WTC11 (cell line): ENCODE measurements at regions not wholly inside any gene's neighbourhood (a gene's known extent, or its start where the extent isn't known, plus 50 kb on each side); places are given as distances from the start of the nearest gene placed in this dataset.

ENCODE experiments used
- ATAC-seq: fragments of 200-7000 bp; cut with Tn5 transposase; 2 replicates; pipeline ENCODE4 v1.10.0; 2021; ENCODE audit warnings: mild to moderate bottlenecking, moderate library complexity
- CTCF ChIA-PET: fragments of 300-600 bp; sonication (Branson Sonifier 250); formaldehyde crosslinking; loops from one replicate; lab custom pipeline; 2021; ENCODE audit warnings: antibody characterized with exemption; lab: Charles Lee
- POLR2A ChIA-PET: fragments of 350-600 bp; sonication (Branson Sonifier 250); formaldehyde crosslinking; loops from one replicate; lab custom pipeline; 2021; ENCODE audit warnings: antibody characterized with exemption; lab: Charles Lee
- DNase-seq: peaks from one replicate; pipeline ENCODE4 v3.0.0; 2021; ENCODE audit warnings: low spot score
- H3K27ac Mint-ChIP-seq: 2 replicates; pipeline ENCODE4 v1.8.0; 2021; ENCODE audit warnings: mixed read lengths
- H3K27me3 Mint-ChIP-seq: 2 replicates; pipeline ENCODE4 v1.8.0; 2021; ENCODE audit warnings: low read depth, mild to moderate bottlenecking, moderate library complexity, mixed read lengths
- H3K36me3 Mint-ChIP-seq: 2 replicates; pipeline ENCODE4 v1.8.0; 2021; ENCODE audit warnings: mixed read lengths
- H3K4me1 Mint-ChIP-seq: 2 replicates; pipeline ENCODE4 v1.8.0; 2022; ENCODE audit warnings: mixed read lengths
- H3K4me3 Mint-ChIP-seq: 2 replicates; pipeline ENCODE4 v1.8.0; 2021; ENCODE audit warnings: mild to moderate bottlenecking, moderate library complexity, mixed read lengths
- H3K9me3 Mint-ChIP-seq: 2 replicates; pipeline ENCODE4 v1.8.0; 2021; ENCODE audit warnings: mixed read lengths
- JUN ChIP-seq: sonication (generic); formaldehyde crosslinking; IDR thresholded peaks from 2 replicates; pipeline ENCODE4 v1.8.0; 2023; ENCODE audit warnings: mild to moderate bottlenecking, missing genetic modification reagents
- KAT7 ChIP-seq: sonication (generic); formaldehyde crosslinking; IDR thresholded peaks from 2 replicates; pipeline ENCODE4 v1.8.1; 2023; ENCODE audit warnings: missing genetic modification reagents, mild to moderate bottlenecking, borderline replicate concordance
- MYBL2 ChIP-seq: sonication (generic); formaldehyde crosslinking; IDR thresholded peaks from 2 replicates; pipeline ENCODE4 v1.8.1; 2023; ENCODE audit warnings: mild to moderate bottlenecking, moderate library complexity, missing genetic modification reagents
- NFATC4 ChIP-seq: fragments of 250-450 bp; sonication (Bioruptor Pico); IDR thresholded peaks from 2 replicates; pipeline ENCODE4 v1.9.0; 2021; ENCODE audit warnings: mild to moderate bottlenecking
- NR1H2 ChIP-seq: sonication (generic); formaldehyde crosslinking; IDR thresholded peaks from 2 replicates; pipeline ENCODE4 v1.9.0; 2021; ENCODE audit warnings: mild to moderate bottlenecking, moderate library complexity, missing genetic modification reagents
- NR2C2 ChIP-seq: sonication (generic); formaldehyde crosslinking; IDR thresholded peaks from 2 replicates; pipeline ENCODE4 v1.8.0; 2022; ENCODE audit warnings: mild to moderate bottlenecking, missing genetic modification reagents
- RORB ChIP-seq: fragments of 250-450 bp; sonication (Bioruptor Pico); IDR thresholded peaks from 2 replicates; pipeline ENCODE4 v1.9.0; 2021; ENCODE audit warnings: mild to moderate bottlenecking
- SMAD4 ChIP-seq: sonication (generic); formaldehyde crosslinking; IDR thresholded peaks from 2 replicates; pipeline ENCODE4 v1.8.0; 2022; ENCODE audit warnings: mild to moderate bottlenecking, missing genetic modification reagents
- SP1 ChIP-seq: sonication (generic); formaldehyde crosslinking; conservative IDR thresholded peaks from 2 replicates; pipeline ENCODE4 v1.8.1; 2022; ENCODE audit warnings: missing genetic modification reagents
- ZNF121 ChIP-seq: sonication (generic); formaldehyde crosslinking; IDR thresholded peaks from 2 replicates; pipeline ENCODE4 v1.8.0; 2023; ENCODE audit warnings: missing genetic modification reagents
- ZNF232 ChIP-seq: sonication (generic); formaldehyde crosslinking; IDR thresholded peaks from 2 replicates; pipeline ENCODE4 v1.8.0; 2022; ENCODE audit warnings: mild to moderate bottlenecking, missing genetic modification reagents
- ZNF416 ChIP-seq: fragments of 250-450 bp; sonication (Bioruptor Pico); IDR thresholded peaks from 2 replicates; pipeline ENCODE4 v1.9.0; 2021; ENCODE audit warnings: mild to moderate bottlenecking, inconsistent platforms
- ZNF671 ChIP-seq: fragments of 250-450 bp; sonication (Bioruptor Pico); IDR thresholded peaks from 2 replicates; pipeline ENCODE4 v1.8.0; 2021; ENCODE audit warnings: mild to moderate bottlenecking
- TF ChIP-seq, protein P1 (sequence below): sonication (generic); formaldehyde crosslinking; IDR thresholded peaks from 2 replicates; pipeline ENCODE4 v1.8.0; 2022; ENCODE audit warnings: missing genetic modification reagents
- TF ChIP-seq, protein P2 (sequence below): fragments of 250-450 bp; sonication (Bioruptor Pico); IDR thresholded peaks from 2 replicates; pipeline ENCODE4 v1.9.0; 2021; ENCODE audit warnings: mild to moderate bottlenecking
- TF ChIP-seq, protein P3 (sequence below): sonication (generic); formaldehyde crosslinking; IDR thresholded peaks from 2 replicates; pipeline ENCODE4 v1.8.1; 2023; ENCODE audit warnings: mild to moderate bottlenecking, missing genetic modification reagents
- TF ChIP-seq, protein P4 (sequence below): fragments of 250-450 bp; sonication (Bioruptor Pico); IDR thresholded peaks from 2 replicates; pipeline ENCODE4 v1.8.0; 2021; ENCODE audit warnings: mild to moderate bottlenecking
- TF ChIP-seq, protein P5 (sequence below): fragments of 250-450 bp; sonication (Bioruptor Pico); IDR thresholded peaks from 2 replicates; pipeline ENCODE4 v1.9.0; 2021; ENCODE audit warnings: mild to moderate bottlenecking, borderline replicate concordance

DNA sequence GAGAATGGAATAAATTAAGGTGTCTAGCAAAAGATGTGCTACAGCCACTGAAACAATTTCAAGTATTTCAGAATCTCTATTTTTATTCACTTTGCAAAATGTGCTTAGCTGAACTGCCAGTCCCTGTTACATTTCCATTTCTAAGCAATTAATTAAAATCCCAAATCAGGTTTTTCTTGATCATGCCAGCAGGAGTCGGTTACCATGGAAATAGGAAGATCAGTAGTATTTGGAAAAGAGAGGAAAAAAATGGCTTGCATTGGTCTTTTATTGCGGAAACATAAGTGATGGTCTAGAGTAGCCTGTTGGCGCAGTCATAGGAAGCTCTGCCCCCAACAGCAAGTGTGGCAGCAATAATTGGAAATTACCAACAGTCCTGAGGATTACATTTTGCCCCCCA, 867.1 kb downstream of the GATA3 start (continued):
- TF ChIP-seq, protein P1, sequence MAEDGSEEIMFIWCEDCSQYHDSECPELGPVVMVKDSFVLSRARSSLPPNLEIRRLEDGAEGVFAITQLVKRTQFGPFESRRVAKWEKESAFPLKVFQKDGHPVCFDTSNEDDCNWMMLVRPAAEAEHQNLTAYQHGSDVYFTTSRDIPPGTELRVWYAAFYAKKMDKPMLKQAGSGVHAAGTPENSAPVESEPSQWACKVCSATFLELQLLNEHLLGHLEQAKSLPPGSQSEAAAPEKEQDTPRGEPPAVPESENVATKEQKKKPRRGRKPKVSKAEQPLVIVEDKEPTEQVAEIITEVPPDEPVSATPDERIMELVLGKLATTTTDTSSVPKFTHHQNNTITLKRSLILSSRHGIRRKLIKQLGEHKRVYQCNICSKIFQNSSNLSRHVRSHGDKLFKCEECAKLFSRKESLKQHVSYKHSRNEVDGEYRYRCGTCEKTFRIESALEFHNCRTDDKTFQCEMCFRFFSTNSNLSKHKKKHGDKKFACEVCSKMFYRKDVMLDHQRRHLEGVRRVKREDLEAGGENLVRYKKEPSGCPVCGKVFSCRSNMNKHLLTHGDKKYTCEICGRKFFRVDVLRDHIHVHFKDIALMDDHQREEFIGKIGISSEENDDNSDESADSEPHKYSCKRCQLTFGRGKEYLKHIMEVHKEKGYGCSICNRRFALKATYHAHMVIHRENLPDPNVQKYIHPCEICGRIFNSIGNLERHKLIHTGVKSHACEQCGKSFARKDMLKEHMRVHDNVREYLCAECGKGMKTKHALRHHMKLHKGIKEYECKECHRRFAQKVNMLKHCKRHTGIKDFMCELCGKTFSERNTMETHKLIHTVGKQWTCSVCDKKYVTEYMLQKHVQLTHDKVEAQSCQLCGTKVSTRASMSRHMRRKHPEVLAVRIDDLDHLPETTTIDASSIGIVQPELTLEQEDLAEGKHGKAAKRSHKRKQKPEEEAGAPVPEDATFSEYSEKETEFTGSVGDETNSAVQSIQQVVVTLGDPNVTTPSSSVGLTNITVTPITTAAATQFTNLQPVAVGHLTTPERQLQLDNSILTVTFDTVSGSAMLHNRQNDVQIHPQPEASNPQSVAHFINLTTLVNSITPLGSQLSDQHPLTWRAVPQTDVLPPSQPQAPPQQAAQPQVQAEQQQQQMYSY = no peak
- no peak for TF ChIP-seq KAT7 (CRISPR knock-in tag)
- TF ChIP-seq, all 79 proteins: peak for 0

DNA sequence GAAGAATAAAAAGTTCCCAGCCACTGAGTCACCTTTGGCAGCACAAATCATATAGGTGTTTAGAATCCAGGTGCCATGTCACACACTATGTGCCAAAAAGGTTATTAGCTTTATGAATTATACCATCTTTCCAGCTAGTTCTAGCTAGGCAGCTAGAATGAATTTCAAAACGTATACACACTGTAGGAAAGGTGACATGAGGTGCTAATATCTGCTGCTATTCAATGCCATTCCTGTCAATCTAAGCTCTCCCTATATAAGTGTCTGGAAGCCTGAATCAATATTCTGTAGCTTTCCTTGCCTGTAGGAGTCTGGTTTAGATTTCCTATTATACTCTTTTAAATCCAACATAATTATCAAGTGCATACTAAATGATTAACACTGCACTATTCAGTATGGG, 868.6 kb downstream of the GATA3 start:
- TF ChIP-seq, protein P2, sequence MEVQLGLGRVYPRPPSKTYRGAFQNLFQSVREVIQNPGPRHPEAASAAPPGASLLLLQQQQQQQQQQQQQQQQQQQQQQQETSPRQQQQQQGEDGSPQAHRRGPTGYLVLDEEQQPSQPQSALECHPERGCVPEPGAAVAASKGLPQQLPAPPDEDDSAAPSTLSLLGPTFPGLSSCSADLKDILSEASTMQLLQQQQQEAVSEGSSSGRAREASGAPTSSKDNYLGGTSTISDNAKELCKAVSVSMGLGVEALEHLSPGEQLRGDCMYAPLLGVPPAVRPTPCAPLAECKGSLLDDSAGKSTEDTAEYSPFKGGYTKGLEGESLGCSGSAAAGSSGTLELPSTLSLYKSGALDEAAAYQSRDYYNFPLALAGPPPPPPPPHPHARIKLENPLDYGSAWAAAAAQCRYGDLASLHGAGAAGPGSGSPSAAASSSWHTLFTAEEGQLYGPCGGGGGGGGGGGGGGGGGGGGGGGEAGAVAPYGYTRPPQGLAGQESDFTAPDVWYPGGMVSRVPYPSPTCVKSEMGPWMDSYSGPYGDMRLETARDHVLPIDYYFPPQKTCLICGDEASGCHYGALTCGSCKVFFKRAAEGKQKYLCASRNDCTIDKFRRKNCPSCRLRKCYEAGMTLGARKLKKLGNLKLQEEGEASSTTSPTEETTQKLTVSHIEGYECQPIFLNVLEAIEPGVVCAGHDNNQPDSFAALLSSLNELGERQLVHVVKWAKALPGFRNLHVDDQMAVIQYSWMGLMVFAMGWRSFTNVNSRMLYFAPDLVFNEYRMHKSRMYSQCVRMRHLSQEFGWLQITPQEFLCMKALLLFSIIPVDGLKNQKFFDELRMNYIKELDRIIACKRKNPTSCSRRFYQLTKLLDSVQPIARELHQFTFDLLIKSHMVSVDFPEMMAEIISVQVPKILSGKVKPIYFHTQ (CRISPR knock-in tag) = no peak
- TF ChIP-seq NFATC4 (no peak), ZNF671 (CRISPR knock-in tag) (no peak), KAT7 (CRISPR knock-in tag) (no peak), ZNF232 (no peak), JUN (CRISPR knock-in tag) (no peak), ZNF416 (no peak), NR1H2 (CRISPR knock-in tag) (no peak), SP1 (CRISPR knock-in tag) (no peak), SMAD4 (CRISPR knock-in tag) (no peak), ZNF121 (CRISPR knock-in tag) (no peak), MYBL2 (CRISPR knock-in tag) (no peak)
- TF ChIP-seq, protein P3, sequence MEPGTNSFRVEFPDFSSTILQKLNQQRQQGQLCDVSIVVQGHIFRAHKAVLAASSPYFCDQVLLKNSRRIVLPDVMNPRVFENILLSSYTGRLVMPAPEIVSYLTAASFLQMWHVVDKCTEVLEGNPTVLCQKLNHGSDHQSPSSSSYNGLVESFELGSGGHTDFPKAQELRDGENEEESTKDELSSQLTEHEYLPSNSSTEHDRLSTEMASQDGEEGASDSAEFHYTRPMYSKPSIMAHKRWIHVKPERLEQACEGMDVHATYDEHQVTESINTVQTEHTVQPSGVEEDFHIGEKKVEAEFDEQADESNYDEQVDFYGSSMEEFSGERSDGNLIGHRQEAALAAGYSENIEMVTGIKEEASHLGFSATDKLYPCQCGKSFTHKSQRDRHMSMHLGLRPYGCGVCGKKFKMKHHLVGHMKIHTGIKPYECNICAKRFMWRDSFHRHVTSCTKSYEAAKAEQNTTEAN (CRISPR knock-in tag) = no peak
- TF ChIP-seq, protein P4, sequence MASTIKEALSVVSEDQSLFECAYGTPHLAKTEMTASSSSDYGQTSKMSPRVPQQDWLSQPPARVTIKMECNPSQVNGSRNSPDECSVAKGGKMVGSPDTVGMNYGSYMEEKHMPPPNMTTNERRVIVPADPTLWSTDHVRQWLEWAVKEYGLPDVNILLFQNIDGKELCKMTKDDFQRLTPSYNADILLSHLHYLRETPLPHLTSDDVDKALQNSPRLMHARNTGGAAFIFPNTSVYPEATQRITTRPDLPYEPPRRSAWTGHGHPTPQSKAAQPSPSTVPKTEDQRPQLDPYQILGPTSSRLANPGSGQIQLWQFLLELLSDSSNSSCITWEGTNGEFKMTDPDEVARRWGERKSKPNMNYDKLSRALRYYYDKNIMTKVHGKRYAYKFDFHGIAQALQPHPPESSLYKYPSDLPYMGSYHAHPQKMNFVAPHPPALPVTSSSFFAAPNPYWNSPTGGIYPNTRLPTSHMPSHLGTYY (CRISPR knock-in tag) = no peak
- Mint-ChIP-seq H3K4me3 (no peak overlapping the region), H3K4me1 (peaks cover 18% of the 10 kb centered on the region), H3K27ac (no peak overlapping the region), H3K27me3 (no peaks in the 10 kb centered on the region), H3K36me3 (no peaks in the 10 kb centered on the region), H3K9me3 (peaks cover 7% of the 10 kb centered on the region)
- DNase-seq (no peak), ATAC-seq (no peak)
- POLR2A ChIA-PET = interaction anchor here (0.6 kb wide), 1 partner anchor 1512 kb away, joined by 4 read pairs; the partner anchor contains the start of gene SFMBT2
- CTCF ChIA-PET = interaction anchor here (1.3 kb wide), 1 partner anchor 15 kb away, joined by 4 read pairs; no protein-coding TSS in a partner anchor

DNA sequence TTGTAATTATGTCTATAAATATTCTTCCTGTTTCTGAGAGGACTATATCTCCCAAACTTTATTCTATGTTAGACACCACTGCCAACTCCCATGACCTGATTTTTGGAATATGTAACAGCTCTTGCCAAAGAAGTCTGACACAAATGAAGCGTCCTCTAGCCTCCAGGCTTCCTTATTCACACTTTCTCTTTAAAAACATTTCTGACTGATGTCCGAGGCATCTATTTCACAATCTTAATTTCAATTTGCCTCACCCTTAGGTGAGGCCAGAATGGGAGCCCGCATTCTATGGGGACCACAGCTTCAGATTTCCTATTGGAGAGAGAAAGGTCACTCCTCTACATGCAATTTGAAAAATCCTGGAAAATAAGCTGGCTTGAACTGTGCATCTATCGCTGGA, 873.2 kb downstream of the GATA3 start:
- POLR2A ChIA-PET = no interaction called here
- ATAC-seq = no peak
- CTCF ChIA-PET = no interaction called here

More for the DNA sequence above, 873.2 kb downstream of the GATA3 start:
- Mint-ChIP-seq H3K4me3 (no peak overlapping the region), H3K36me3 (no peaks in the 10 kb centered on the region), H3K27ac (no peak overlapping the region), H3K27me3 (no peaks in the 10 kb centered on the region), H3K9me3 (peaks cover 7% of the 10 kb centered on the region), H3K4me1 (no peaks in the 10 kb centered on the region)
- DNase-seq = no peak
- TF ChIP-seq RORB (CRISPR knock-in tag) (no peak), NR2C2 (CRISPR knock-in tag) (no peak)
- TF ChIP-seq, protein P5, sequence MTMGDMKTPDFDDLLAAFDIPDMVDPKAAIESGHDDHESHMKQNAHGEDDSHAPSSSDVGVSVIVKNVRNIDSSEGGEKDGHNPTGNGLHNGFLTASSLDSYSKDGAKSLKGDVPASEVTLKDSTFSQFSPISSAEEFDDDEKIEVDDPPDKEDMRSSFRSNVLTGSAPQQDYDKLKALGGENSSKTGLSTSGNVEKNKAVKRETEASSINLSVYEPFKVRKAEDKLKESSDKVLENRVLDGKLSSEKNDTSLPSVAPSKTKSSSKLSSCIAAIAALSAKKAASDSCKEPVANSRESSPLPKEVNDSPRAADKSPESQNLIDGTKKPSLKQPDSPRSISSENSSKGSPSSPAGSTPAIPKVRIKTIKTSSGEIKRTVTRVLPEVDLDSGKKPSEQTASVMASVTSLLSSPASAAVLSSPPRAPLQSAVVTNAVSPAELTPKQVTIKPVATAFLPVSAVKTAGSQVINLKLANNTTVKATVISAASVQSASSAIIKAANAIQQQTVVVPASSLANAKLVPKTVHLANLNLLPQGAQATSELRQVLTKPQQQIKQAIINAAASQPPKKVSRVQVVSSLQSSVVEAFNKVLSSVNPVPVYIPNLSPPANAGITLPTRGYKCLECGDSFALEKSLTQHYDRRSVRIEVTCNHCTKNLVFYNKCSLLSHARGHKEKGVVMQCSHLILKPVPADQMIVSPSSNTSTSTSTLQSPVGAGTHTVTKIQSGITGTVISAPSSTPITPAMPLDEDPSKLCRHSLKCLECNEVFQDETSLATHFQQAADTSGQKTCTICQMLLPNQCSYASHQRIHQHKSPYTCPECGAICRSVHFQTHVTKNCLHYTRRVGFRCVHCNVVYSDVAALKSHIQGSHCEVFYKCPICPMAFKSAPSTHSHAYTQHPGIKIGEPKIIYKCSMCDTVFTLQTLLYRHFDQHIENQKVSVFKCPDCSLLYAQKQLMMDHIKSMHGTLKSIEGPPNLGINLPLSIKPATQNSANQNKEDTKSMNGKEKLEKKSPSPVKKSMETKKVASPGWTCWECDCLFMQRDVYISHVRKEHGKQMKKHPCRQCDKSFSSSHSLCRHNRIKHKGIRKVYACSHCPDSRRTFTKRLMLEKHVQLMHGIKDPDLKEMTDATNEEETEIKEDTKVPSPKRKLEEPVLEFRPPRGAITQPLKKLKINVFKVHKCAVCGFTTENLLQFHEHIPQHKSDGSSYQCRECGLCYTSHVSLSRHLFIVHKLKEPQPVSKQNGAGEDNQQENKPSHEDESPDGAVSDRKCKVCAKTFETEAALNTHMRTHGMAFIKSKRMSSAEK = no peak
- TF ChIP-seq, protein P3 (CRISPR knock-in tag) = no peak
